GM19239 (cell line): ENCODE measurements at regions not wholly inside any gene's neighbourhood (a gene's known extent, or its start where the extent isn't known, plus 50 kb on each side); places are given as distances from the start of the nearest gene placed in this dataset.

Experiments used
- DNase-seq: peaks from one replicate; pipeline ENCODE4 v3.0.0; 2011; ENCODE audit warnings: low spot score; ENCODE audit not compliant: insufficient read length
- FAIRE-seq: peaks from 2 replicates; lab custom pipeline; 2011; peaks lifted over from hg19 to GRCh38; lab: Jason Lieb, UNC

- DNase-seq (no peak), FAIRE-seq (no peak)
Observed at GRCh38 chr11:112856591-112856990, 104.6 kb upstream of the NCAM1 start.

GRCh38 chr11:112858289-112859023 lies 102.8 kb upstream of the NCAM1 start:
- no peak for FAIRE-seq
- no peak for DNase-seq

GRCh38 chr11:112859787-112860186 lies 101.4 kb upstream of the NCAM1 start:
- FAIRE-seq: no peak
- DNase-seq: no peak

- no peak for DNase-seq
- no peak for FAIRE-seq
Observed at GRCh38 chr11:112861356-112861755, 99.9 kb upstream of the NCAM1 start.

GRCh38 chr11:112863305-112863704 lies 97.9 kb upstream of the NCAM1 start:
- DNase-seq (no peak), FAIRE-seq (no peak)

- no peak for DNase-seq
- no peak for FAIRE-seq
Observed at GRCh38 chr11:112864672-112865071, 96.5 kb upstream of the NCAM1 start.

- DNase-seq: no peak
- FAIRE-seq: no peak
Observed at GRCh38 chr11:112871909-112872500, 89.2 kb upstream of the NCAM1 start.

GRCh38 chr11:112874980-112875379 lies 86.2 kb upstream of the NCAM1 start:
- no peak for DNase-seq
- no peak for FAIRE-seq

- DNase-seq (no peak), FAIRE-seq (no peak)
Observed at GRCh38 chr11:112877581-112877980, 83.6 kb upstream of the NCAM1 start.

GRCh38 chr11:112878033-112878601 lies 83.1 kb upstream of the NCAM1 start:
- no peak for DNase-seq
- no peak for FAIRE-seq

- DNase-seq (no peak), FAIRE-seq (no peak)
Observed at GRCh38 chr11:112880495-112880894, 80.7 kb upstream of the NCAM1 start.

GRCh38 chr11:112881461-112881860 lies 79.8 kb upstream of the NCAM1 start:
- no peak for DNase-seq
- FAIRE-seq: no peak

- DNase-seq: no peak
Observed at GRCh38 chr11:112882494-112883381, 78.5 kb upstream of the NCAM1 start.

GRCh38 chr11:112884012-112884767 lies 77.0 kb upstream of the NCAM1 start:
- no peak for DNase-seq
- FAIRE-seq: no peak

More at GRCh38 chr11:112882494-112883381, 78.5 kb upstream of the NCAM1 start:
- no peak for FAIRE-seq

- no peak for FAIRE-seq
- DNase-seq: no peak
Observed at GRCh38 chr11:112885744-112886433, 75.3 kb upstream of the NCAM1 start.

- DNase-seq (no peak), FAIRE-seq (no peak)
Observed at GRCh38 chr11:112886434-112887370, 74.5 kb upstream of the NCAM1 start.

GRCh38 chr11:112889446-112889845 lies 71.8 kb upstream of the NCAM1 start:
- FAIRE-seq (no peak), DNase-seq (no peak)

GRCh38 chr11:112899235-112900006 lies 61.8 kb upstream of the NCAM1 start:
- DNase-seq (no peak), FAIRE-seq (no peak)
